Loucy (cell line): ENCODE measurements at regions not wholly inside any gene's neighbourhood (a gene's known extent, or its start where the extent isn't known, plus 50 kb on each side); places are given as distances from the start of the nearest gene placed in this dataset.

ENCODE experiments used
- H2AFZ ChIP-seq: fragments of 200-600 bp; sonication (generic); 2 replicates; pipeline ENCODE4 v1.6.0; 2016; ENCODE audit warnings: antibody characterized with exemption, mild to moderate bottlenecking, low read length, moderate library complexity
- H3F3A ChIP-seq: fragments of 200-600 bp; 2 replicates; pipeline ENCODE4 v1.6.0; 2016; ENCODE audit warnings: antibody characterized with exemption, low read depth, mild to moderate bottlenecking
- H3K27me3 ChIP-seq: fragments of 200-600 bp; sonication (generic); 2 replicates; pipeline ENCODE4 v1.6.1; 2014; ENCODE audit warnings: low read length, mild to moderate bottlenecking; ENCODE audit not compliant: insufficient read depth, poor library complexity, severe bottlenecking
- H3K36me3 ChIP-seq: fragments of 200-600 bp; sonication (generic); 2 replicates; pipeline ENCODE4 v1.6.1; 2016; ENCODE audit warnings: low read length; ENCODE audit not compliant: insufficient read depth
- H3K4me1 ChIP-seq: fragments of 200-600 bp; sonication (generic); 2 replicates; pipeline ENCODE4 v1.5.1; 2014; ENCODE audit warnings: low read length, mild to moderate bottlenecking; ENCODE audit not compliant: insufficient read depth, poor library complexity, severe bottlenecking
- H3K4me2 ChIP-seq: fragments of 200-600 bp; sonication (generic); 2 replicates; pipeline ENCODE4 v1.6.0; 2014; ENCODE audit warnings: antibody characterized with exemption, low read length, low read depth, mild to moderate bottlenecking; ENCODE audit not compliant: poor library complexity, severe bottlenecking
- H3K4me3 ChIP-seq: fragments of 200-600 bp; sonication (generic); 2 replicates; pipeline ENCODE4 v1.5.1; 2014; ENCODE audit warnings: low read length, mild to moderate bottlenecking, mixed read lengths; ENCODE audit not compliant: poor library complexity, severe bottlenecking
- H3K79me2 ChIP-seq: fragments of 200-600 bp; sonication (generic); 2 replicates; pipeline ENCODE4 v1.6.1; 2014; ENCODE audit warnings: low read length; ENCODE audit not compliant: insufficient read depth
- H3K9ac ChIP-seq: fragments of 200-600 bp; sonication (generic); 2 replicates; pipeline ENCODE4 v1.6.0; 2014; ENCODE audit warnings: mild to moderate bottlenecking, low read depth, low read length, moderate library complexity; ENCODE audit not compliant: poor library complexity, severe bottlenecking
- H3K9me2 ChIP-seq: fragments of 200-600 bp; sonication (generic); replicated peaks from 2 replicates; pipeline ENCODE4 v1.6.1; 2016; ENCODE audit warnings: low read depth, low read length, mixed read lengths
- H3K9me3 ChIP-seq: fragments of 200-600 bp; sonication (generic); 2 replicates; pipeline ENCODE4 v1.6.1; 2014; ENCODE audit warnings: mild to moderate bottlenecking, antibody characterized with exemption, low read length, low read depth; ENCODE audit not compliant: insufficient read depth
- H4K20me1 ChIP-seq: fragments of 200-600 bp; sonication (generic); 2 replicates; pipeline ENCODE4 v1.6.0; 2014; ENCODE audit warnings: antibody characterized with exemption, low read length, mild to moderate bottlenecking; ENCODE audit not compliant: insufficient read depth, poor library complexity, severe bottlenecking
- EZH2phosphoT487 ChIP-seq: fragments of 200-600 bp; IDR thresholded peaks from 2 replicates; pipeline ENCODE4 v1.6.1; 2018; ENCODE audit warnings: antibody characterized with exemption, mild to moderate bottlenecking, moderate library complexity, borderline replicate concordance
- TF ChIP-seq, protein P1 (sequence below): fragments of 200-600 bp; sonication (generic); conservative IDR thresholded peaks from 2 replicates; pipeline ENCODE4 v1.5.1; 2014; ENCODE audit warnings: mild to moderate bottlenecking, antibody characterized with exemption, low read length

DNA sequence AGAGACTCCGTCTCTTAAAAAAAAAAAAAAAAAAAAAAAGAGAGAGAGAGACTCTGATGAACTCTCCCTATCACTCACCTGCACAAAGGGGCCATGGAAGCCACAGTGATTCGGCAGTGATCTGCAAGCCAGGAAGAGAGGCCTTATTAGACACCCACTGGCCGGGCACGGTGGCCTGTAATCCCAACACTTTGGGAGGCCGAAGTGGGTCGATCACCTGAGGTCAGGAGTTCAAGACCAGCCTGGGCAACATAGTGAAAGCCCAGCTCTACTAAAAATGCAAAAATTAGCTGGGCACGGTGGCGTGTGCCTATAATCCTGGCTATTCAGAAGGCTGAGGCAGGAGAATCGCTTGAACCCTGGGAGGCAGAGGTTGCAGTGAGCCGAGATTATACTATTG lies 198.5 kb upstream of the WSCD1 start:
- Histone ChIP-seq H3K27me3 (no peaks in the 10 kb centered on the region), H2AFZ (no peak overlapping the region), H3K4me2 (no peak overlapping the region), H3K9me2 (no peaks in the 10 kb centered on the region), H3K4me3 (no peak overlapping the region), H3K79me2 (no peaks in the 10 kb centered on the region), H4K20me1 (no peaks in the 10 kb centered on the region), H3K36me3 (no peaks in the 10 kb centered on the region), H3F3A (no peaks in the 10 kb centered on the region), H3K9me3 (peaks cover 2% of the 10 kb centered on the region; the same call in 1 of the 2 replicates), H3K4me1 (no peaks in the 10 kb centered on the region), H3K9ac (no peak overlapping the region)
- TF ChIP-seq EZH2phosphoT487 = no peak
- TF ChIP-seq, protein P1, sequence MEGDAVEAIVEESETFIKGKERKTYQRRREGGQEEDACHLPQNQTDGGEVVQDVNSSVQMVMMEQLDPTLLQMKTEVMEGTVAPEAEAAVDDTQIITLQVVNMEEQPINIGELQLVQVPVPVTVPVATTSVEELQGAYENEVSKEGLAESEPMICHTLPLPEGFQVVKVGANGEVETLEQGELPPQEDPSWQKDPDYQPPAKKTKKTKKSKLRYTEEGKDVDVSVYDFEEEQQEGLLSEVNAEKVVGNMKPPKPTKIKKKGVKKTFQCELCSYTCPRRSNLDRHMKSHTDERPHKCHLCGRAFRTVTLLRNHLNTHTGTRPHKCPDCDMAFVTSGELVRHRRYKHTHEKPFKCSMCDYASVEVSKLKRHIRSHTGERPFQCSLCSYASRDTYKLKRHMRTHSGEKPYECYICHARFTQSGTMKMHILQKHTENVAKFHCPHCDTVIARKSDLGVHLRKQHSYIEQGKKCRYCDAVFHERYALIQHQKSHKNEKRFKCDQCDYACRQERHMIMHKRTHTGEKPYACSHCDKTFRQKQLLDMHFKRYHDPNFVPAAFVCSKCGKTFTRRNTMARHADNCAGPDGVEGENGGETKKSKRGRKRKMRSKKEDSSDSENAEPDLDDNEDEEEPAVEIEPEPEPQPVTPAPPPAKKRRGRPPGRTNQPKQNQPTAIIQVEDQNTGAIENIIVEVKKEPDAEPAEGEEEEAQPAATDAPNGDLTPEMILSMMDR = no peak

GRCh38 chr17:5872831-5873230 lies 197.3 kb upstream of the WSCD1 start:
- H3K79me2 ChIP-seq = no peaks in the 10 kb centered on the region
- no peak overlapping the region for H3K4me3 ChIP-seq
- no peaks in the 10 kb centered on the region for H3F3A ChIP-seq
- H3K9me2 ChIP-seq = no peaks in the 10 kb centered on the region
- no peak overlapping the region for H3K9ac ChIP-seq
- H3K4me1 ChIP-seq = no peaks in the 10 kb centered on the region
- no peaks in the 10 kb centered on the region for H4K20me1 ChIP-seq
- no peak overlapping the region for H3K4me2 ChIP-seq
- no peak overlapping the region for H2AFZ ChIP-seq
- no peaks in the 10 kb centered on the region for H3K36me3 ChIP-seq
- no peak for TF ChIP-seq EZH2phosphoT487
- TF ChIP-seq, protein P1 = no peak
- H3K9me3 ChIP-seq = peaks cover 2% of the 10 kb centered on the region; the same call in 1 of the 2 replicates
- no peaks in the 10 kb centered on the region for H3K27me3 ChIP-seq

- Histone ChIP-seq H4K20me1 (no peaks in the 10 kb centered on the region), H3K27me3 (no peaks in the 10 kb centered on the region), H3K4me3 (no peak overlapping the region), H3K79me2 (no peaks in the 10 kb centered on the region), H3K4me1 (no peaks in the 10 kb centered on the region), H2AFZ (no peak overlapping the region), H3K36me3 (no peaks in the 10 kb centered on the region), H3F3A (no peaks in the 10 kb centered on the region), H3K4me2 (no peak overlapping the region), H3K9me2 (no peaks in the 10 kb centered on the region), H3K9ac (no peak overlapping the region), H3K9me3 (peaks cover 2% of the 10 kb centered on the region; the same call in 1 of the 2 replicates)
- TF ChIP-seq, protein P1 = no peak
- no peak for TF ChIP-seq EZH2phosphoT487
These were observed 196.4 kb upstream of the WSCD1 start for GRCh38 chr17:5873781-5874180.
